ENCODE measurements at regions not wholly inside any gene's neighbourhood (a gene's known extent, or its start where the extent isn't known, plus 50 kb on each side); places are given as distances from the start of the nearest gene placed in this dataset.

DNA sequence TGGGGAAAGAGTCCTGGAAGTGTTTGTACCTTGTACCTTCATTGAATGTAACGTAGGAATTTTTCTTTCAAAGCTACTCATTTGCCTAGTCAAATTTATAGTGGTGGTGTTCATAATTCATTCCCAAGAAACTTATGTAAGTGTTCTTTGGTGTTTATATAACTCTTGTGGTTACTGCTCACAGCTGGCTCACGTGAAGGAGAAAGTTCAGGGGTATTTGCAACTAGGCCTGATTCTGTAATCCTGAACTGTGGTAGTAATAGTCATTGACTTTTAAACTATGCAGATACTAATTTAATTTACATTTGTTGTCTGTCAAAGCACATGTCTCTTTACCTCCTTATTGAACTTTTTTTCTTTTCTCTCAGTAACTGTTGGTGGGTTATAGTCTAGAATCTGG is 50.5 kb upstream of the TEX264 start (continued):
- TF ChIP-seq EP300 (IDR thresholded peaks at IDR 0.05; ENCODE audit: borderline replicate concordance in 1 of 2, low read depth in 2 of 2, low read length in 2 of 2) (no peak), NANOG (IDR thresholded peaks at IDR 0.05; ENCODE audit: insufficient read depth, low read depth, low read length, poor library complexity, severe bottlenecking) (no peak)
- TF ChIP-seq, protein P1, sequence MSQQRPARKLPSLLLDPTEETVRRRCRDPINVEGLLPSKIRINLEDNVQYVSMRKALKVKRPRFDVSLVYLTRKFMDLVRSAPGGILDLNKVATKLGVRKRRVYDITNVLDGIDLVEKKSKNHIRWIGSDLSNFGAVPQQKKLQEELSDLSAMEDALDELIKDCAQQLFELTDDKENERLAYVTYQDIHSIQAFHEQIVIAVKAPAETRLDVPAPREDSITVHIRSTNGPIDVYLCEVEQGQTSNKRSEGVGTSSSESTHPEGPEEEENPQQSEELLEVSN (IDR thresholded peaks at IDR 0.05) = no peak
